Colonic mucosa (tissue), 4 donors: ENCODE measurements at regions not wholly inside any gene's neighbourhood (a gene's known extent, or its start where the extent isn't known, plus 50 kb on each side); places are given as distances from the start of the nearest gene placed in this dataset.

Experiments used
- DNase-seq: peaks from one replicate; pipeline ENCODE4 v3.0.0-alpha.2; 2020
- H3K27ac ChIP-seq: fragments of 200-600 bp; one replicate; pipeline ENCODE4 v1.8.0; 2021
- H3K27me3 ChIP-seq: fragments of 200-600 bp; one replicate; pipeline ENCODE4 v1.8.0; 2021
- H3K36me3 ChIP-seq: fragments of 200-600 bp; one replicate; pipeline ENCODE4 v1.8.0; 2021
- H3K4me1 ChIP-seq: fragments of 200-600 bp; one replicate; pipeline ENCODE4 v1.8.0; 2021; ENCODE audit warnings: mild to moderate bottlenecking
- H3K4me3 ChIP-seq: fragments of 200-600 bp; one replicate; pipeline ENCODE4 v1.8.0; 2021
- H3K9ac ChIP-seq, 2 donors: one replicate each; pipeline ENCODE4 v1.7.0; 2013; ENCODE audit warnings: control low read depth in 2 of 2, low read depth in 2 of 2, low read length in 2 of 2
- H3K9me3 ChIP-seq: fragments of 200-600 bp; one replicate; pipeline ENCODE4 v1.8.0; 2021
- CTCF ChIP-seq: fragments of 200-600 bp; IDR thresholded peaks from one replicate; pipeline ENCODE4 v1.8.0; 2022; ENCODE audit warnings: antibody characterized with exemption, mild to moderate bottlenecking
- intact Hi-C: fragments of 100-400 bp; cut with DNase I; formaldehyde crosslinking; loops from one replicate; pipeline ENCODE4 v1.14.1; 2022
- donor health status: healthy.
- donor health status: DM: no; HTN: no; CAD: no.
- donor health status: DM: no; HTN: no; CAD: no.

- no peak for DNase-seq
- no peak overlapping the region for H3K9ac ChIP-seq
- TF ChIP-seq CTCF, result no peak
- H3K27me3 ChIP-seq, result no peaks in the 10 kb centered on the region
- no peak overlapping the region for H3K27ac ChIP-seq
- no peaks in the 10 kb centered on the region for H3K4me1 ChIP-seq
- no peak overlapping the region for H3K4me3 ChIP-seq
- no peaks in the 10 kb centered on the region for H3K9me3 ChIP-seq
- intact Hi-C loops, result no loop called here
- H3K36me3 ChIP-seq, result no peaks in the 10 kb centered on the region
These were observed 511.2 kb upstream of the JARID2 start for GRCh38 chr6:14734416-14735340.

GRCh38 chr6:14735956-14736486 is 509.8 kb upstream of the JARID2 start:
- H3K27me3 ChIP-seq, result no peaks in the 10 kb centered on the region
- no peak for DNase-seq
- intact Hi-C loops, result no loop called here
- TF ChIP-seq CTCF, result no peak
- no peaks in the 10 kb centered on the region for H3K9me3 ChIP-seq
- no peak overlapping the region for H3K9ac ChIP-seq
- no peak overlapping the region for H3K27ac ChIP-seq
- no peaks in the 10 kb centered on the region for H3K4me1 ChIP-seq
- H3K4me3 ChIP-seq, result no peak overlapping the region
- H3K36me3 ChIP-seq, result no peaks in the 10 kb centered on the region

- Histone ChIP-seq H3K9me3 (no peaks in the 10 kb centered on the region), H3K9ac (no peak overlapping the region), H3K27ac (no peak overlapping the region), H3K36me3 (no peaks in the 10 kb centered on the region), H3K27me3 (no peaks in the 10 kb centered on the region), H3K4me3 (no peak overlapping the region), H3K4me1 (no peaks in the 10 kb centered on the region)
- DNase-seq, result no peak
- no peak for TF ChIP-seq CTCF
- intact Hi-C loops, result no loop called here
These were observed 509.3 kb upstream of the JARID2 start for GRCh38 chr6:14736554-14736953.

- no peaks in the 10 kb centered on the region for H3K4me1 ChIP-seq
- H3K9ac ChIP-seq, result no peak overlapping the region
- H3K27ac ChIP-seq, result no peak overlapping the region
- H3K9me3 ChIP-seq, result no peaks in the 10 kb centered on the region
- intact Hi-C loops, result no loop called here
- no peak for TF ChIP-seq CTCF
- no peak overlapping the region for H3K4me3 ChIP-seq
- no peaks in the 10 kb centered on the region for H3K36me3 ChIP-seq
- DNase-seq, result no peak
- no peaks in the 10 kb centered on the region for H3K27me3 ChIP-seq
These were observed 507.4 kb upstream of the JARID2 start for GRCh38 chr6:14738497-14738896.

- no peaks in the 10 kb centered on the region for H3K27me3 ChIP-seq
- no peaks in the 10 kb centered on the region for H3K36me3 ChIP-seq
- no peak overlapping the region for H3K4me3 ChIP-seq
- intact Hi-C loops, result no loop called here
- no peak for TF ChIP-seq CTCF
- no peak overlapping the region for H3K9ac ChIP-seq
- no peak for DNase-seq
- H3K27ac ChIP-seq, result no peak overlapping the region
- H3K4me1 ChIP-seq, result no peaks in the 10 kb centered on the region
- H3K9me3 ChIP-seq, result no peaks in the 10 kb centered on the region
These were observed 506.9 kb upstream of the JARID2 start for GRCh38 chr6:14738933-14739332.
